HepG2 (cell line): ENCODE measurements at regions not wholly inside any gene's neighbourhood (a gene's known extent, or its start where the extent isn't known, plus 50 kb on each side); places are given as distances from the start of the nearest gene placed in this dataset.
A peak's percentile ranks its signal among the peaks of the same experiment; 100 is the strongest.

Experiments used
- BCLAF1 ChIP-seq: fragments of 450-650 bp; IDR thresholded peaks from 2 replicates; pipeline ENCODE4 v1.6.1; 2017; ENCODE audit warnings: mild to moderate bottlenecking
- CEBPG ChIP-seq: IDR thresholded peaks from 2 replicates; pipeline ENCODE4 v1.6.1; 2016
- DNMT1 ChIP-seq: sonication (generic); formaldehyde crosslinking; IDR thresholded peaks from 2 replicates; pipeline ENCODE4 v1.5.1; 2020; ENCODE audit warnings: mild to moderate bottlenecking, missing genetic modification reagents
- FOSL2 ChIP-seq: sonication (generic); formaldehyde crosslinking; IDR thresholded peaks from 2 replicates; pipeline ENCODE4 v1.4.0; 2020; ENCODE audit warnings: missing genetic modification reagents
- GATA4 ChIP-seq: sonication (generic); IDR thresholded peaks from 2 replicates; pipeline ENCODE4 v1.6.1; 2016; ENCODE audit warnings: antibody characterized with exemption, low read depth, borderline replicate concordance
- HHEX ChIP-seq: IDR thresholded peaks from 2 replicates; pipeline ENCODE4 v1.6.1; 2016; ENCODE audit warnings: control low read depth
- JUND ChIP-seq: sonication (generic); formaldehyde crosslinking; IDR thresholded peaks from 2 replicates; pipeline ENCODE4 v1.8.0; 2022; ENCODE audit warnings: mild to moderate bottlenecking, missing genetic modification reagents
- KLF13 ChIP-seq: sonication (generic); formaldehyde crosslinking; IDR thresholded peaks from 2 replicates; pipeline ENCODE4 v1.4.0; 2020; ENCODE audit warnings: mild to moderate bottlenecking, missing genetic modification reagents
- MTA1 ChIP-seq: sonication (generic); formaldehyde crosslinking; IDR thresholded peaks from 2 replicates; pipeline ENCODE4 v1.4.0; 2020; ENCODE audit warnings: missing genetic modification reagents, mild to moderate bottlenecking, borderline replicate concordance
- PAF1 ChIP-seq: IDR thresholded peaks from 2 replicates; pipeline ENCODE4 v1.6.1; 2016; ENCODE audit warnings: missing genetic modification reagents, missing compliant biosample characterization
- PLRG1 ChIP-seq: fragments of 450-650 bp; conservative IDR thresholded peaks from 2 replicates; pipeline ENCODE4 v1.6.1; 2016
- REXO4 ChIP-seq: sonication (generic); formaldehyde crosslinking; IDR thresholded peaks from 2 replicates; pipeline ENCODE4 v1.8.0; 2022; ENCODE audit warnings: missing genetic modification reagents, mild to moderate bottlenecking, borderline replicate concordance
- SMAD1 ChIP-seq: sonication (generic); formaldehyde crosslinking; IDR thresholded peaks from 2 replicates; pipeline ENCODE4 v1.4.0; 2020; ENCODE audit warnings: missing genetic modification reagents, low read depth, mild to moderate bottlenecking, borderline replicate concordance
- SNAPC2 ChIP-seq: sonication (generic); formaldehyde crosslinking; IDR thresholded peaks from 2 replicates; pipeline ENCODE4 v1.8.1; 2022; ENCODE audit warnings: mild to moderate bottlenecking, missing genetic modification reagents
- SRSF1 ChIP-seq: fragments of 200-400 bp; formaldehyde crosslinking; optimal IDR thresholded peaks from 2 replicates; pipeline ENCODE3; 2017; ENCODE audit warnings: mild to moderate bottlenecking, low read depth, low read length, moderate library complexity
- TEAD3 ChIP-seq: optimal IDR thresholded peaks from 2 replicates; pipeline ENCODE3; 2016; ENCODE audit warnings: borderline replicate concordance
- ZNF432 ChIP-seq: sonication (generic); formaldehyde crosslinking; IDR thresholded peaks from 2 replicates; pipeline ENCODE4 v1.5.0; 2020; ENCODE audit warnings: missing genetic modification reagents, mild to moderate bottlenecking, borderline replicate concordance
- ZNF547 ChIP-seq: sonication (generic); formaldehyde crosslinking; IDR thresholded peaks from 2 replicates; pipeline ENCODE4 v1.5.1; 2020; ENCODE audit warnings: mild to moderate bottlenecking, missing genetic modification reagents
- ZNF703 ChIP-seq: sonication (generic); formaldehyde crosslinking; IDR thresholded peaks from 2 replicates; pipeline ENCODE4 v1.5.1; 2020; ENCODE audit warnings: missing genetic modification reagents, mild to moderate bottlenecking, moderate library complexity, borderline replicate concordance
- ZNF724P ChIP-seq: sonication (generic); formaldehyde crosslinking; IDR thresholded peaks from 2 replicates; pipeline ENCODE4 v1.8.0; 2022; ENCODE audit warnings: missing genetic modification reagents, borderline replicate concordance
- ZNF816 ChIP-seq: sonication (generic); formaldehyde crosslinking; IDR thresholded peaks from 2 replicates; pipeline ENCODE4 v1.8.0; 2022; ENCODE audit warnings: missing genetic modification reagents, mild to moderate bottlenecking, borderline replicate concordance
- ZSCAN30 ChIP-seq: sonication (generic); formaldehyde crosslinking; IDR thresholded peaks from 2 replicates; pipeline ENCODE4 v1.5.0; 2020; ENCODE audit warnings: mild to moderate bottlenecking, missing genetic modification reagents
- TF ChIP-seq, protein P1 (sequence below): sonication (generic); formaldehyde crosslinking; IDR thresholded peaks from 2 replicates; pipeline ENCODE4 v1.9.0; 2021; ENCODE audit warnings: missing genetic modification reagents, borderline replicate concordance

DNA sequence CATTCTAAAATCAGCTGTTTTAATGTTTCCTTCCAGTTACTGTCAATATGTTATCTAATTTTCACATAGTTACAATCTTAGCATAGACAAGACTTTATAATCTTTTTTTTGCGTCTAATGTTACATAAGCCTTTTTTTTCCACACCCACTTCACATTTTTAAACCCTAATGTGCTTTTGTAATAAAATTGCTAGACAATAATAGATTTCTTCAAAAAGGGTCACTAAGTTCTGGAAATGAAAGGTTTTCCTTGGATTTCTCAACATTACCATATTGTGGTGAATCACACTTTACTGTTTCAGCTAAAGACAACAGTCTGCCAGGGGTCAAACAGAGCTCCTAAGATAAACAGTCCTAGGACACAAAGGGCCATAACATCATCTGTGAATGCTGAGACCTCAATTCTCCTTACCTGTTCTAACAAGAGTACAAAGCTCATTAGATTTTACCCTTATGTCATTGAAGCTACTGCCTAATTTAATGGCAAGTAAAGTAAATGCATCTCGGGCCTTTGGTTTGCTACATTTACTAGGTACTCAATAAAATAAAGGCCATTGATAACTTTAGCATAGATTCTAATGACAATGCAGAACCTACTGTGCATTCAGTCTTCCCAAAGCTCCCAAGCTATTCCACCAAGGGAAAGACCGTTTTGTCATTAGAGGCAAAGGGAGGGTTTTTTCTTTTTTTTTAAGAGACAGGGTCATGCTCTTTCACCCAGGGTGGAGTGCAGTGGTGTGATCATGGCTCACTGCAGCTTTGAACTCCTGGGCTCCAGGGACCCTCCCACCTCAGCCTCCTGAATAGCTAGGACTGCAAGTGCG is 111.2 kb upstream of the SLC38A2 start (continued):
- TF ChIP-seq, protein P1, sequence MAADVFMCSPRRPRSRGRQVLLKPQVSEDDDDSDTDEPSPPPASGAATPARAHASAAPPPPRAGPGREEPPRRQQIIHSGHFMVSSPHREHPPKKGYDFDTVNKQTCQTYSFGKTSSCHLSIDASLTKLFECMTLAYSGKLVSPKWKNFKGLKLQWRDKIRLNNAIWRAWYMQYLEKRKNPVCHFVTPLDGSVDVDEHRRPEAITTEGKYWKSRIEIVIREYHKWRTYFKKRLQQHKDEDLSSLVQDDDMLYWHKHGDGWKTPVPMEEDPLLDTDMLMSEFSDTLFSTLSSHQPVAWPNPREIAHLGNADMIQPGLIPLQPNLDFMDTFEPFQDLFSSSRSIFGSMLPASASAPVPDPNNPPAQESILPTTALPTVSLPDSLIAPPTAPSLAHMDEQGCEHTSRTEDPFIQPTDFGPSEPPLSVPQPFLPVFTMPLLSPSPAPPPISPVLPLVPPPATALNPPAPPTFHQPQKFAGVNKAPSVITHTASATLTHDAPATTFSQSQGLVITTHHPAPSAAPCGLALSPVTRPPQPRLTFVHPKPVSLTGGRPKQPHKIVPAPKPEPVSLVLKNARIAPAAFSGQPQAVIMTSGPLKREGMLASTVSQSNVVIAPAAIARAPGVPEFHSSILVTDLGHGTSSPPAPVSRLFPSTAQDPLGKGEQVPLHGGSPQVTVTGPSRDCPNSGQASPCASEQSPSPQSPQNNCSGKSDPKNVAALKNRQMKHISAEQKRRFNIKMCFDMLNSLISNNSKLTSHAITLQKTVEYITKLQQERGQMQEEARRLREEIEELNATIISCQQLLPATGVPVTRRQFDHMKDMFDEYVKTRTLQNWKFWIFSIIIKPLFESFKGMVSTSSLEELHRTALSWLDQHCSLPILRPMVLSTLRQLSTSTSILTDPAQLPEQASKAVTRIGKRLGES: no peak
- TF ChIP-seq JUND (CRISPR knock-in tag): peak; percentile 37; the same call in 1 of the 2 replicates
- no peak for TF ChIP-seq ZNF703 (CRISPR knock-in tag)
- no peak for TF ChIP-seq KLF13
- TF ChIP-seq PLRG1: no peak
- no peak for TF ChIP-seq ZNF816 (CRISPR knock-in tag)
- no peak for TF ChIP-seq ZNF432 (CRISPR knock-in tag)
- TF ChIP-seq TEAD3 (CRISPR knock-in tag): peak; percentile 55
- TF ChIP-seq ZSCAN30: no peak
- no peak for TF ChIP-seq SRSF1
- TF ChIP-seq SNAPC2 (CRISPR knock-in tag): no peak
- TF ChIP-seq FOSL2 (CRISPR knock-in tag): peak; percentile 93
- no peak for TF ChIP-seq ZNF724P (CRISPR knock-in tag)
- TF ChIP-seq SMAD1 (CRISPR knock-in tag): no peak
- TF ChIP-seq BCLAF1: no peak
- peak; percentile 81 for TF ChIP-seq CEBPG
- TF ChIP-seq HHEX (CRISPR knock-in tag): no peak
- no peak for TF ChIP-seq PAF1 (CRISPR knock-in tag)
- no peak for TF ChIP-seq MTA1
- no peak for TF ChIP-seq REXO4
- no peak for TF ChIP-seq ZNF547 (CRISPR knock-in tag)
- TF ChIP-seq GATA4: no peak
- TF ChIP-seq DNMT1 (CRISPR knock-in tag): no peak
